Superior temporal gyrus (tissue), 1 donor: ENCODE measurements at regions not wholly inside any gene's neighbourhood (a gene's known extent, or its start where the extent isn't known, plus 50 kb on each side); places are given as distances from the start of the nearest gene placed in this dataset.

ENCODE experiments used
- DNase-seq: peaks from one replicate; pipeline ENCODE4 v3.0.0-alpha.2; 2016; ENCODE audit errors: extremely low spot score

DNA sequence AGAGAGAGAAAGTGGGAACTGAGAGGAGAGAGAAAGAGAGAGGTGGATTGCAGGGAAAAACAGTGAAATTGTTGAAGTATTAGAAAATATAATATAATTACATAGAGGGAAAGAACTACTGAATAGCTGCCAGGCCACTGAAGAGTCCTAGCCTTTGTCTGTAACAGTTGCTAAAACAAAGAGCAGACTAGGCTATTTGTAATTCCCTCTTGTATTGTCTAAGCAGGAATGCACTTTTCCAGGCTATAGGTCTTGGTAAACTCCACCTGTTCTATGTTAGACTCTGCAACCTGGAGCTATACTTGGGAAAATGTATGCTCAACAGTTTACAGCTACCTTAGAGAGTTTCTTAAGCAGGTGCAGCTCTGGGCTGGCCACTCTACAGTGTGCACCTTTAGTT lies 1063.3 kb downstream of the ADGRL3 start:
- DNase-seq: no peak

GRCh38 chr4:62262676-62263075 lies 1062.5 kb downstream of the ADGRL3 start:
- no peak for DNase-seq

GRCh38 chr4:62260254-62260653 lies 1060.1 kb downstream of the ADGRL3 start:
- no peak for DNase-seq

DNA sequence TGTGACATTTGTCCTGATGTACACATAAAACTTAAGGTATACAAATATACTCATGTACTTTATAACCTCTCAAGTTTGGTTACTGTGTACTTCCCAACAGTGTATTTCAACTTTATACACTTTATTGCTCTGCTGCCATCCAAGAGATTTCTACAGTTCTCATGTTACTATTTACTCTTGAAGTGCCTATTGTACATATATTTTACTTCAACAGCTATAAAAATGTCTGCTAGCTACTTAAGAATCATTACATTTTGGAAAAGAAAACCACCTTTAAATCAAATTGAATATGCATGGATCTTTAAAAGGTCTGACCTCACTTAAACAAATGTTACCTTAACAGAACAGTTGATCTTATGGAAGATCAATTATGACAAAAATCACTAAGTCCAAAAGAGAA lies 1056.4 kb downstream of the ADGRL3 start:
- no peak for DNase-seq

DNA sequence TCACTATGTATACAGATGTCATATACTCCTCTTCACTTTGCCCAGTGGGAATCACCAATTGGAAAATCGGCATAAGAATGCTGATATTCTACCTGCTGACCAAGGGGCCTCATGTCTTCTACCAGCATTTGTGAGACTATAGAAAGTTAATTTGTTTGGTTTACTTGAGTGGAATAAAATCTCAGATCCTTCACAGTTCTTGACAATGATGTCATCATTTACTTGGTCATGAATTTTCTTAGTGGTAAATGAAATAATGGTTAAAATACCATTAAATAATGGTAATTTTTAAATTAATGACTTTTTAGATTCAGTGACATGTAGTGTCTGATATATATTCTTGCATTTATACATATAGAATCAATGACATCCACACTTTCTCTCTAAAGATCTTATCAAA lies 1052.6 kb downstream of the ADGRL3 start:
- DNase-seq: no peak

DNA sequence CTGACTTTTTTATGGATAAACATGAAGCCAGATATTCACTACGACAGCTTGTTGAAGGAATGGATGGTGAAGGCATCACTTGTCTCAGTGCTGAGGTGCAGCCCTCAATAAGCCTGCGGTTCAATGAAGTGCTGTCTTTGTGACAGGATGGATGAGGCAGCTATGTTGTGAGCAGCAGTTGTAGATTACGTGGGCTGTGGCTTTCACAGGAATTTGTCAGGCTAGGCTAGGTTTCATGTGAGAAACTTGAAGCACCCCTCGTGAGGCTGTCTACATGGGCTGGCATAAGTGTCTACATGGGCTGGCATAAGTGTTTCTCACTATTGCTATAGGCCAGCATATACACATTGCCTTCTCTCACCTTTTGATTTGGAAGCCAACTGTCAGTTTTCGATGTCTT lies 1050.0 kb downstream of the ADGRL3 start:
- no peak for DNase-seq

- no peak for DNase-seq
These were observed 1043.8 kb downstream of the ADGRL3 start for GRCh38 chr4:62243895-62244294.

DNA sequence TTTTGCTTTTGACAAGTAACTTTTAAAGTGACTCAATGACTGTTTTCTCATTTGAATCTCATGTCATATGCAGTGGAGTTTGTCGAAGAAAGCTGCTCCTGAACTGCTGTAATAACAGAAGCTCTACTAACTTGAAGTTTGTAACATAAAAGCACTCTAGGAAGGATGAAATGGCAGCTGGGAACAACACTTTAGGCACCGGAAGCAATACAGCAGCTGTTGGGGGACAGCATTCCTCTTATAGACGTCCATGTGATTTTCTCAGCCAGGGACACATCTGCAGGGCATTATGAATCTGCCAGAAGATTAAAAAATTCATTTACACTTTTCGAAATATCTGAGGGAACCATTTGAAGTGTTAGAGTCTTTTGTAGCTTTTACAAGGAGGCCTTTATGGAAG lies 1035.8 kb downstream of the ADGRL3 start:
- no peak for DNase-seq

- no peak for DNase-seq
These were observed 1032.7 kb downstream of the ADGRL3 start for GRCh38 chr4:62232814-62233213.

DNA sequence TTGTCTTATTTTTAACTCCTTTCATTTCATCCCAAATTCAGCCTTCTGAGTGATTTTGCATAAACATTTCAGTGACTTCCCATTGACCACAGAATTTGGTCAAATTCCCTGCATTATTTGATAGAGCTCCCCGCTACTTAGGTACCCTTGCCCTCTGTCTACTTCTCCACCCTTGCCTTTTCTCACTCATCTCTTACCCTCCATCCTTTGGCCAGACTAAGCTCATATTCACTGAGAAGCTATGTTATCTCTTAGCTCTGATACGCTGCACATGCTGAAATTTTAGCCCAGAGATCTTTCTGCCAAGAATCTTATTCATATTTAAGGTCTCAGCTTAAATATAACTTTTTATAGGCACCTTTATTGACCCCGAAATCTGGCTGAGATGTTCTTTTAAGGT lies 1031.9 kb downstream of the ADGRL3 start:
- DNase-seq: no peak

- DNase-seq: no peak
These were observed 1026.0 kb downstream of the ADGRL3 start for GRCh38 chr4:62226082-62226481.

GRCh38 chr4:62222121-62222520 lies 1022.0 kb downstream of the ADGRL3 start:
- DNase-seq: no peak

DNA sequence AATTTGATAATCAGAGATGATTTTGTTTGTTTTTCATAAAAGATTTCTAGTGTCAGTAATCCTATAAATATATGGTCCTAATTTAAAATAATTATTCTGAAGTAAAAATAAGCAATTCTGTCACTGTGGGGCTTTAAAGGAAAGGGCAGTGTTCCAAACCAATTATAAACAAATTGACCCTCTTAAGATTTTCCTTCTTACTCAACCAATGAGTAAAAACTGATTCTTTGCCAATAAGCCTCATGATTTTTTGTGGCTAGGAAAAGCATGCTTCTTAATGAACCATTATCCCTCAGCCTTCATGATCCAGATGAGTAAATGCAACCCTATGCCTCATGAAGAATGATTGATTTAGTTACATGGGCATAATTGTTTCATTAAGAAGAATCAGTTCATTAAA lies 1010.4 kb downstream of the ADGRL3 start:
- DNase-seq: no peak

GRCh38 chr4:62209757-62210485 lies 1009.8 kb downstream of the ADGRL3 start:
- no peak for DNase-seq

DNA sequence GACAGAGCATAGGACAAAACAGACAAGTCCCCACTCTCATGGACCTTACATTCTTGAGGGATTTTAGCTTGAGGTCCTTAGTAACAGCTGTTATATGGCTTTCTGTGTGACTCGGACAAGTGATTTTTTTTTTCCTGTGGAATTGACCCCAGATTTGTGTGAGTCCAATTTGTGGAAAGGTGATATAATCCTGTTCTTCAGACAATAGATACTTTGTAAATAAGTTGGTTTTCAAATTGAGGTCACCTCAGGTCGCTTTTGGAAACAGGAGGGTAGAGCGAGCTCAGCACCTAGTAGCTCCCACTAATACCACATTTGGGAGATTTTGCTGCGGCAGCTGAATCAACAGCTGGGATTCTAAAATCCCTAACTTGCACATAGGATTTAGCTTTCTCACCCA lies 1008.8 kb downstream of the ADGRL3 start:
- DNase-seq: no peak

GRCh38 chr4:62204136-62204535 lies 1004.0 kb downstream of the ADGRL3 start:
- no peak for DNase-seq

- no peak for DNase-seq
These were observed 999.2 kb downstream of the ADGRL3 start for GRCh38 chr4:62199291-62199810.

DNA sequence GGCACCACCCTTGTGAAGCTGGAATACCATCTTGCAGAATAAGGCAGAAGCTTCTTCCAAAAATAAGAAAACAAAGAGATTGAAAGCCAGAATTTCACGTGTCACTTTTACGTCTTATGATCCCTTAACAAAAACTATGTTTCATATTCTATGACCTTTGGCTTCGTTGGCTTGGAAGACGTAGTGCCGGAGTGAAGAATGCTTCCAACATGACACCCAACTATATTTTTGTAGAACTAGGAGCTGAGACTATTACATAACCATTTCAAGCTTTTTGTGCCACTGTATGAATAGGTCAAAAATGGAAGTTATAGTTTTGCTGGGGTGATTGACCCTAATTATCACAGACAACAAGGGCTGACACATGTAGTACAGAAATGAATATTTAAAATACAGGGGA lies 996.2 kb downstream of the ADGRL3 start:
- DNase-seq: no peak

DNA sequence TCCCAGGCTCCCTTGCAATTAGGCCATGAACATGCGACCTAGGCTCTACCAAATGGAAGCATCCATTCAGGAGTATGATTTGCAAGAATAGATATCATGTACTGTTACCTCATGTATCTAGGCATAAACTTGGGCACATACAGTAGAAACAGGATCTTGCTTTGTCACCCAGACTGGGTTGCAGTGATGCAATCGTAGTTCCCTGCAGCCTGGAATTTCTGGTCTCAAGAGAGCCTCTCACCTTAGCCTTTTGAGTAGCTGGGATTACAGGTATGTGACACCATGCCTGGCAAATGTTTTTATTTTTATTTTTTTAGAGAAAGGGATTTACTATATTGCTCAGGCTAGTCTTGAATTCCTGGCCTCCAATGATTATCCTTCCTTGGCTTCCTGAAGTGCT lies 994.2 kb downstream of the ADGRL3 start:
- no peak for DNase-seq

- DNase-seq: no peak
These were observed 993.6 kb downstream of the ADGRL3 start for GRCh38 chr4:62193761-62194160.

DNA sequence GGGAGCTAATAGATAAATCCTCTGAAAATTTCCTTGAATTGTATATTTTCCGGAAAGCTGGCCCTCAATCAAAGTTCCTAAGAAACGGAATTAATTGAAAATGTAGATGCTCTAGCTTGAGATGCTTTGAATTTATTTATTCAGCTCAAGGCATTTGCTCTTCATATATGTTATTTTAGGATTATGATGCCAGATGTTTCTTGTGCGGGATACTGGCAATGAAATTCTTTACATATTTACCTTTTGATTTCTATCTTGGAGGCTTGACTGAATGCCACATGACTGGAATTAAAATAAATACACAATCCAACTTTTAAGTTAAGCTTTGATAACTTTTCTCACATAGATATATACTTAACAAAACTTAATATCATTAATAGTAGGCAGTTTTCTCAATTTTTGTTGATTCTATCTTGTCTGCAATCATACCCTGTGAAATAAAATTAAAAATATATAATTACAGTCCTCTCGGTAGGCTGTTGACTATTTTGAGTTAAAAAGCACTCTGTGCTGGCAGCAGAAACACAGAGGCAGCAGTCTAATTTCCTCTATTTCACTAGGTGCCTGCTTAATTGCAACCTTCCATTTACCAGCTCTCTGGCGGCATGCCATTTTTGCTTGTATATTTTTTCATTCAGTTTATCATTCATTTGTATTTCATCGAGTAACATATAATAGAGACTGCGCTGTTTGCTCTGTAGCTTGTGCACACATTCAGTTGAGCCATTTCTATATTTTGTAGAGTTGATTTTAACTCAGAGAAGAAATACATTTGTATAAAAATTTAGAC lies 991.5 kb downstream of the ADGRL3 start:
- no peak for DNase-seq

GRCh38 chr4:62170235-62170634 lies 970.1 kb downstream of the ADGRL3 start:
- no peak for DNase-seq

- DNase-seq: no peak
These were observed 968.6 kb downstream of the ADGRL3 start for GRCh38 chr4:62168681-62169080.
